ENCODE measurements at regions not wholly inside any gene's neighbourhood (a gene's known extent, or its start where the extent isn't known, plus 50 kb on each side); places are given as distances from the start of the nearest gene placed in this dataset.

- ChIA-PET CTCF (interaction anchor here (0.6 kb wide), 1 partner anchor 70 kb away, joined by 3 read pairs; no protein-coding TSS in a partner anchor), POLR2A (no interaction called here), RAD21 (ENCODE audit: low non-redundant PET in 1 of 2, low total read pairs in 2 of 2, uncharacterized antibody in 2 of 2, unreplicated experiment in 2 of 2) (no interaction called here)
- Histone ChIP-seq H3K9me3 (ENCODE audit: control insufficient read depth in 1 of 2, insufficient read depth in 1 of 2, low read depth in 1 of 2, low read length in 2 of 2) (no peaks in the 10 kb centered on the region), H3K9me2 (ENCODE audit: insufficient read depth) (peaks cover 3% of the 10 kb centered on the region; the same call in 1 of the 2 replicates), H3K27ac (ENCODE audit: low read depth, low read length) (no peak overlapping the region), H3K36me3 (ENCODE audit: control insufficient read depth in 1 of 2, insufficient read depth in 2 of 2, low read length in 2 of 2) (no peaks in the 10 kb centered on the region), H3K4me1 (ENCODE audit: control insufficient read depth in 1 of 2, insufficient read depth in 2 of 2, low read length in 2 of 2) (peaks cover 0 to 10% of the 10 kb centered on the region in 2 experiments; a peak in 2 of 4 replicates), H4K20me1 (ENCODE audit: insufficient read depth) (no peaks in the 10 kb centered on the region), H2AFZ (ENCODE audit: low read depth, low read length, poor library complexity, severe bottlenecking) (no peak overlapping the region), H3K27me3 (ENCODE audit: insufficient read depth, low read length) (no peaks in the 10 kb centered on the region), H3K4me3 (replicated peaks in 1 of 2; ENCODE audit: low read depth in 1 of 2, low read length in 2 of 2) (no peak overlapping the region), H3K4me2 (ENCODE audit: low read length) (no peak overlapping the region), H3K79me2 (ENCODE audit: insufficient read depth, low read length) (no peaks in the 10 kb centered on the region), H3K9ac (ENCODE audit: low read length) (no peak overlapping the region)
- no TSS peak for BruUV-seq (replicated peaks)
- DNase-seq (ENCODE audit: low read depth, low spot score) (no peak), ATAC-seq (no peak)
- intact Hi-C loops (cut with micrococcal nuclease) = no loop called here
- no peak for TF ChIP-seq POLR2AphosphoS5 (IDR thresholded peaks at IDR 0.05; ENCODE audit: low read depth, low read length)
- no peak for TF ChIP-seq POLR2A (IDR thresholded peaks at IDR 0.05; ENCODE audit: borderline replicate concordance, extremely low read depth, insufficient read depth, insufficient read length)
- TF ChIP-seq ZNF274 (IDR thresholded peaks at IDR 0.05; ENCODE audit: low read depth, low read length) = no peak
- TF ChIP-seq RAD21 (IDR thresholded peaks at IDR 0.05; ENCODE audit: low read depth) = no peak
- TF ChIP-seq, protein P1, sequence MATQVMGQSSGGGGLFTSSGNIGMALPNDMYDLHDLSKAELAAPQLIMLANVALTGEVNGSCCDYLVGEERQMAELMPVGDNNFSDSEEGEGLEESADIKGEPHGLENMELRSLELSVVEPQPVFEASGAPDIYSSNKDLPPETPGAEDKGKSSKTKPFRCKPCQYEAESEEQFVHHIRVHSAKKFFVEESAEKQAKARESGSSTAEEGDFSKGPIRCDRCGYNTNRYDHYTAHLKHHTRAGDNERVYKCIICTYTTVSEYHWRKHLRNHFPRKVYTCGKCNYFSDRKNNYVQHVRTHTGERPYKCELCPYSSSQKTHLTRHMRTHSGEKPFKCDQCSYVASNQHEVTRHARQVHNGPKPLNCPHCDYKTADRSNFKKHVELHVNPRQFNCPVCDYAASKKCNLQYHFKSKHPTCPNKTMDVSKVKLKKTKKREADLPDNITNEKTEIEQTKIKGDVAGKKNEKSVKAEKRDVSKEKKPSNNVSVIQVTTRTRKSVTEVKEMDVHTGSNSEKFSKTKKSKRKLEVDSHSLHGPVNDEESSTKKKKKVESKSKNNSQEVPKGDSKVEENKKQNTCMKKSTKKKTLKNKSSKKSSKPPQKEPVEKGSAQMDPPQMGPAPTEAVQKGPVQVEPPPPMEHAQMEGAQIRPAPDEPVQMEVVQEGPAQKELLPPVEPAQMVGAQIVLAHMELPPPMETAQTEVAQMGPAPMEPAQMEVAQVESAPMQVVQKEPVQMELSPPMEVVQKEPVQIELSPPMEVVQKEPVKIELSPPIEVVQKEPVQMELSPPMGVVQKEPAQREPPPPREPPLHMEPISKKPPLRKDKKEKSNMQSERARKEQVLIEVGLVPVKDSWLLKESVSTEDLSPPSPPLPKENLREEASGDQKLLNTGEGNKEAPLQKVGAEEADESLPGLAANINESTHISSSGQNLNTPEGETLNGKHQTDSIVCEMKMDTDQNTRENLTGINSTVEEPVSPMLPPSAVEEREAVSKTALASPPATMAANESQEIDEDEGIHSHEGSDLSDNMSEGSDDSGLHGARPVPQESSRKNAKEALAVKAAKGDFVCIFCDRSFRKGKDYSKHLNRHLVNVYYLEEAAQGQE (IDR thresholded peaks at IDR 0.05; ENCODE audit: low read depth) = no peak
- no peak for TF ChIP-seq CEBPB (IDR thresholded peaks at IDR 0.05; ENCODE audit: low read depth)
- TF ChIP-seq, protein P2, sequence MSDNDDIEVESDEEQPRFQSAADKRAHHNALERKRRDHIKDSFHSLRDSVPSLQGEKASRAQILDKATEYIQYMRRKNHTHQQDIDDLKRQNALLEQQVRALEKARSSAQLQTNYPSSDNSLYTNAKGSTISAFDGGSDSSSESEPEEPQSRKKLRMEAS (IDR thresholded peaks at IDR 0.05) = no peak
- no peak for TF ChIP-seq ZBTB33 (IDR thresholded peaks at IDR 0.05; ENCODE audit: extremely low read depth, insufficient replicate concordance, low read length)
- TF ChIP-seq, protein P3, sequence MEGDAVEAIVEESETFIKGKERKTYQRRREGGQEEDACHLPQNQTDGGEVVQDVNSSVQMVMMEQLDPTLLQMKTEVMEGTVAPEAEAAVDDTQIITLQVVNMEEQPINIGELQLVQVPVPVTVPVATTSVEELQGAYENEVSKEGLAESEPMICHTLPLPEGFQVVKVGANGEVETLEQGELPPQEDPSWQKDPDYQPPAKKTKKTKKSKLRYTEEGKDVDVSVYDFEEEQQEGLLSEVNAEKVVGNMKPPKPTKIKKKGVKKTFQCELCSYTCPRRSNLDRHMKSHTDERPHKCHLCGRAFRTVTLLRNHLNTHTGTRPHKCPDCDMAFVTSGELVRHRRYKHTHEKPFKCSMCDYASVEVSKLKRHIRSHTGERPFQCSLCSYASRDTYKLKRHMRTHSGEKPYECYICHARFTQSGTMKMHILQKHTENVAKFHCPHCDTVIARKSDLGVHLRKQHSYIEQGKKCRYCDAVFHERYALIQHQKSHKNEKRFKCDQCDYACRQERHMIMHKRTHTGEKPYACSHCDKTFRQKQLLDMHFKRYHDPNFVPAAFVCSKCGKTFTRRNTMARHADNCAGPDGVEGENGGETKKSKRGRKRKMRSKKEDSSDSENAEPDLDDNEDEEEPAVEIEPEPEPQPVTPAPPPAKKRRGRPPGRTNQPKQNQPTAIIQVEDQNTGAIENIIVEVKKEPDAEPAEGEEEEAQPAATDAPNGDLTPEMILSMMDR (IDR thresholded peaks at IDR 0.05 in 2 of 3, conservative IDR thresholded peaks at IDR 0.05 in 1 of 3; ENCODE audit: borderline replicate concordance in 1 of 3, insufficient read depth in 1 of 3, low read depth in 2 of 3, low read length in 2 of 3) = no peak
- no peak for TF ChIP-seq ELF1 (IDR thresholded peaks at IDR 0.05; ENCODE audit: borderline replicate concordance, low read depth)
- TF ChIP-seq EZH2phosphoT487 (IDR thresholded peaks at IDR 0.05; ENCODE audit: borderline replicate concordance) = no peak
- no peak for TF ChIP-seq FOSL1 (IDR thresholded peaks at IDR 0.05; ENCODE audit: low read depth)
- TF ChIP-seq YY1 (IDR thresholded peaks at IDR 0.05; ENCODE audit: extremely low read depth, insufficient replicate concordance, low read depth, low read length) = no peak
- no peak for TF ChIP-seq TCF7L2 (IDR thresholded peaks at IDR 0.05; ENCODE audit: borderline replicate concordance, extremely low read depth, insufficient read depth, insufficient read length)
- TF ChIP-seq SRF (IDR thresholded peaks at IDR 0.05; ENCODE audit: low read depth) = no peak
- no peak for TF ChIP-seq EGR1 (IDR thresholded peaks at IDR 0.05; ENCODE audit: low read depth)
- TF ChIP-seq EZH2 (IDR thresholded peaks at IDR 0.05) = no peak
- no peak for TF ChIP-seq SP1 (IDR thresholded peaks at IDR 0.05; ENCODE audit: low read depth)
Measured at GRCh38 chr5:36489505-36489904, 116.9 kb upstream of the SLC1A3 start.

Data from HCT116 (cell line).